ENCODE measurements at regions not wholly inside any gene's neighbourhood (a gene's known extent, or its start where the extent isn't known, plus 50 kb on each side); places are given as distances from the start of the nearest gene placed in this dataset.

DNA sequence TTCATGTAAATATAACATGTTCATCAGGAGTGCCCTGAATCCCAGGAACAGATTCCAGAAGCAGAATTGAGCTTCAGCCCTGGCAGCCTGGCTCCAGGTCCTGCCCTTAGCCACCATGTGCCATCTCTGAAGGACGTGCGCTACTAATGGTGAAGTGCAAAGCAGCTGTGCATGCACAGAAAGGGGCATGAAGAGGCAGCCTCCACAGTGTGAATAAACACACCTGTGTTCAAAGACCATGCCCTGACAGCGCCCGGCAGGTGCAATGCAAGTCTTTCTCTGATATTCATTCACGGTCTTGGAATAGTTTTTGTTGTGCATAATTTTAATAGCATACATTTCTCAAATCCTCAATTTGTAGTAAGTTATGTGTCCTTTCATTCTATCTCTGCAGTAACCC lies 250.4 kb upstream of the TCERG1L start:
- DNase-seq (ENCODE audit: low read depth) = no peak

- DNase-seq (ENCODE audit: low read depth) = no peak
These were observed 251.9 kb upstream of the TCERG1L start for GRCh38 chr10:131563411-131563810.

DNA sequence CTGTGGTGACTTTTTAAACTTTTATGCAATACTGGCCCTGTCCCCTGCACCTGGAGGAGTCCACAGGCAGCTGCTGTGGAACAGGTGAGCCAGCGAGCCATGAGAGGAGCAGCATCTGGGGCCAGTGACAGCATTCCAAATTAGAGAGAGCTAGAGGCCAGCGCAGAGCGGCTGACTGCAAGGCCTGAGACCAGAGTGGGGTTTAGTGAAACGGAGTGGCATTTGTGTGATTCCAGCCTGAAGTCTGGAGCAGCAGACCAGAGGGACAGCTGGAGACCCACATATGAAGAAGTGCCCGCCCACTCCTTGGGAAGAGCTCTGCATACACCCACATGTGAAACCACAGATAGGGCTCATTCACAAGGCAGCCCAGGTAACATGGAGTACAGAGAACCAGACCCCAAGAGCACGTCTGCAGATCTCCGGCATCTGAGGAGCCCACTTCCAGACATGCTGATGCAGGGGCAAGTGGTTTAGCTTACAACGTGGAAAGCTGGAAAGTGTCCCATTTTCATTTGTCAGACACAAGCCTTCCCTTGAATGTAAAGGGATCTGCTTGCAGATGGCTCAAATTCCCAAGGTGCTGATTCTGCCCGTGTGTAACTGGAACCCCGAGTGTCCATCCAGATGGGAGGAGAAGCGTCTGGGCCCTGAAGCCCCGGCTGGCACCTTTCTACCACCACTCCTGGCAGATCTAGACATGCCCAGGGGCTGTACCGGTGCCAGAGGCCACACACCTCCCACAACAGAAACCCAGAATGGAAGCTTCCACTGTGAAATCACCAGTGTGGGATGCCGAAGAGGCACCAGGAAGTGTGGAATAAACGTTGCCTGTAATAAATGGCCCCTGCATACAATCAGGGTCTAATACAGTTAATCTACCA lies 256.0 kb upstream of the TCERG1L start:
- no peak for DNase-seq (ENCODE audit: low read depth)

DNA sequence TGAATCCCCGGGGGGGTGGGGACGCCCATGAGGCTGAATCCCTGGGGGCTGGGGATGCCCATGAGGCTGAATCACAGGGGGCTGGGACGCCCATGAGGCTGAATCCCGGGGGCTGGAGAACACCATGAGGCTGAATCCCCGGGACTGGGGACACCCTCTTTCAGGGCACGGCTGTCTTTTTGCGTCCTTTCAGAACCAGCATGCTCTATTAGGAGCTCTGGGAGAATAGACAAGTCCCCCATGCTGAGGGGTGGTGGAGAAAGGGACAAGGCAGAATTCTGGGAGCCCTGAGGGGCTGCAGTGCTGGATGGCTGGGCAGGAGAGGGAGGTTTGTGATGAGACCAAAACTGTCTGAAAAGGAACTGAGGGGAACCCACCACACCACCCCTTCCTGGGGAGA lies 257.3 kb upstream of the TCERG1L start:
- no peak for DNase-seq (ENCODE audit: low read depth)

DNA sequence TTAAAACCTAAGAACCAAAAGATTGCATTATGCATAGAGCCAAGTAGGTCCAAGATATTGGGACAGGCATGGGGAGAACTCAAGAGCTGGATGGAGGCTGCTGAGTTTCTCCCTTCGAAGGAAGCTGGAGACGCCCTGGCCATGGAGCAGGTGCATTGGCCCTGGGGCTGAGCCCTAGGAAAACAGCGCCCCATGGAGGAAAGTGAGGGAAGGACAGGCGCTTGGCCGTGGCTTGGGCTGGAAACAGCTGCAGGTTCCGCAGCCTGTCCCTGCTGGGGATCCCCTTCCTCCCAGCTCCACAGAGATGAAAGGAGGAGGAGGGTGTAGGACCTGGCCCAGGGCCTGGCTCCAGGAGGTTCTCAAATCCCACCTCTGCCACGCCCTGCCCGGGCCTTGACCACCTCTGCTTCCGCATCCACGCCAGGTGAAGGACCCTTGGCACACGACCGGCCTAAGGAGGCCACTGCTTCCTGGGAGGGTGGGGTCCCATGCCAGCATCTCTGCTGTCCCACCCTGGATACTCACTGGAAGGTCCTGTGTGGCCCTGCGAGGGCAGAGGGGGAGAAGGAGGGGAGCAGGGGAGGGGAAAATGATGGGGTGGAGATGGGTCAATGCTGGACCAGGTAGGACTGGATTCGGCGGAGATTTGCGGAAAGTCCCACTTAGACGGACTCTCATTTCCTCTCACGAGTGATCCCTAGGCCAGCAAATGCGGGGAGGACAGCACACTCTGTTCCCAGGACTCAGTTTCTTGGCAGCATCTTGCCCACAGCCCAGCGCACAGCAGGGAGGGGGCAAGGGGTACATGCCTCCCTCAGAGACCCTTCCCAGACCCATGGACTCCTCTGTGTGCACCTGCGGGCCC lies 258.6 kb upstream of the TCERG1L start:
- no peak for DNase-seq (ENCODE audit: low read depth)

GRCh38 chr10:131570716-131571307 lies 259.3 kb upstream of the TCERG1L start:
- DNase-seq (ENCODE audit: low read depth) = no peak

- no peak for DNase-seq (ENCODE audit: low read depth)
These were observed 259.8 kb upstream of the TCERG1L start for GRCh38 chr10:131571346-131571745.

DNA sequence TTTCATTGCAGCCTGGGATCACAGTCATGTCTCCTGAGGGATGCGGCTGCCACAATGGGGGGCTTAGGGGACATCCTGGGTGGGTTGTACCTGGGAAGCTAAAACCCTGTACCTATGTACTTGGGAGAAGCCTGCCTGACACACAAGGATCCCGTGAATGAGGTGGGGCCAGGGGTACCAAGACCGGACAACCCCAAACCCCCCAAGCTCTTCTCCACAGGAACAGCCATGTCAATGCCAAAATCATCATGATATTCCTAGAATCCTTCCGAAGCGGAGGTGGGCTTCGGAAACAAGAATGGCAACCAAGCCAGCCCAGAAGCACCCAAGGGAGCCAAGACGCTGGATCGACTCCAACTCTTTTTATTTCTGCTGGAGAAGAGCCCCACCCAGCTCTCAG lies 260.3 kb upstream of the TCERG1L start:
- no peak for DNase-seq (ENCODE audit: low read depth)

DNA sequence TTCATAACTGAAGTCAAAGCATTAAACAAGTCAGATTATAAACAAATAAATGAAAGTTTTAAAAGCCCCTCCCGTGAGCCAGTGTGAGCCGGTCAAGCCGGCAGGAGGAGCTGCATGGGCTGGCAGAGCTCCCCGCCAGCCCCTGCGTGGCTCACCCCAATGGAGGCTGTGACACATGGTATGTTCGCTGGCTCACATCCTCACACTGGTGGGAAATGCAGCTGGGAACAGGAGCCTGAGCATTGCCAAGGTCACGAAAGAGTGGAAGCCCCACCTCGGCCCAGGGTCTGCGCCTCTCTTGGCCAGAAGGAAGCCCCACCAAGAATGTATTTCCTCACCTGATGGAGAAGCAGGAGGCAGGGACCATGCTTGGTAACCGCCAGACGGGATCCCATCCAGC lies 261.7 kb upstream of the TCERG1L start:
- DNase-seq (ENCODE audit: low read depth) = no peak

DNA sequence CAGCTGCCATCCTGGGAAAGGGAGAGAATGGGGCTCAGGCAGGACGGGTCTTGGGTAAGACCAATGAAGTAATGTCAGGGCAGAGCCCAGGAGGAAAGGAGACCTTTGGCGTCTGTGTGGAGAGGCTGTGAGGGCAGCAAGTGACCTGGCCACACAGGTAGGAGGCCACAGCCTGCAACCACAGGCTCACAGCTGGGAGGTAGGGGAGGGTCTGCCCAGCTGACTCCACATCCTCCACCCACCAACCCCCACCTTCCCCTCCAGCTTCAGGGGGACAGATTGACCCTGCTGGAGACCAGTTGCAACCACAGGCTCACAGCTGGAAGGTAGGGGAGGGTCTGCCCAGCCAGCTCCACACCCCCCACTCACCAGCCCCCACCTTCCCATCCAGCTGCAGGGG lies 262.2 kb upstream of the TCERG1L start:
- no peak for DNase-seq (ENCODE audit: low read depth)

DNA sequence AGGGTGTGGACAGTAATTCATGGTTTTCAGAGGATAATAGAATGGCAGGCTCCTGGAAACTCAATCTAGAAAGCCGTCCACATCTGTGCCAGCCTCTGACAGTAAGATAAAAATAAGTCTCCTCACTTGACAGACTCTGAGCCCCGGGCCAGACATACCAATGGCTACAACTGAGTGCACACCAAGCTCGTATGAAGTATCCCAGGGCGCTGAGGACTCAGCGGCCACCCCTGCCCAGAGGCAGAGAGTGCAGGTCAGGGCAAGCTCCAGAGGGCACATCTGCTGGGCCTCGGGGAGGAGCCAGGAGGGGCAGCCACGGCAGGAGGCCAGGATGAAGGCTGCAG lies 262.8 kb upstream of the TCERG1L start:
- no peak for DNase-seq (ENCODE audit: low read depth)

DNA sequence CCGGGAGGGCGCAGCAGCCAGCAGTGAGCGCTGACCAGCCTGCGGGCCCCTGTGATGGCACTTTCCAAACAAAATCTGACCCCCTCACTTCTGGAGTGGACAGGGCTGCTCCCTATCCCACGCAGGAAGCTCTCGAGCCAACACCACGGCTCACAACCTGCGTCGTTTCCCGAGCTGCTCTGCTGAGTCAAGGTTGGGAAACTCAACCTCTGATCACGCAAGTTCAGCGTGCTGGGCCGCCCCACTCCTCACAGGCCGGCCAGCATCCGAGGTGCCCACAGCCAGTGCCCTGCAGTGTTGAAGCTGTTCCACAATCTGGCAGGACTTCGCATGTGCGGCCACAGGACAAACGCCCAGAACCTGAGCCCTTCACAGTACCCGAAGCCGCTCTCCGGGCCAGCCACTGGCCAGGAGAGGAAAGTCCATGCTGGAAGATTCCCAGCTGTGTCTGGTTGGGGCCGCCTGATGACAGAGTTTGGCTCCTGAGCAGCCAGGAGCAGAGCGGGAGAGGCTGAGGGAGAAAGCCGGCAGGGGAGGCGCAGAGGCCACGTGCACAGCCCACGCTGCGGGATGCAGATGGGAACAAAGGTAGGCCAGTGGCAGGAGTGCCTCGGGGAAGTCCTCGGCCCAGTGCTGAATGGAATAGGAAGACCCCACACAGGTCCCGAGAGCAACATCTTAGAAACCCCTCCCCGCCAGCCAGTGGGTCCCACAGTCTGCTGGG lies 263.3 kb upstream of the TCERG1L start:
- DNase-seq (ENCODE audit: low read depth) = no peak

DNA sequence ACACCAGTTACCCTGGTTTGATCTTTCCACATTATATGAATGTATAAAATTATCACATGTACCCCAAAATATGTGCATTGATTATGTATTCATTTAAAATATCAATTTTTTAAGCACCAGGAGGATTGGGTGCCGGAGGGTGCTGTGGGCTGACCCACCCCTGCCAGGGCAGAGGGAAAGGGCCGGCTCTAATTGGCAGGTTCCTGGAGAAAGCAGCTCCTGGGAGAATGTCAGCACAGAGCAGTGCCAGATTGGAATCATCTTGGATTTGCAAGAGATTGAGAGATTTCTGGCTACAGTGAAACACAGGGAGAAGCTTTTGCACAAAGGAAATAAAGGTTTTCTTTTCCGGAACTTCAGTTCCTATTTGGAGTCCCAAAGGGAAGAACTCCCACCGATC lies 264.4 kb upstream of the TCERG1L start:
- DNase-seq (ENCODE audit: low read depth) = no peak

DNA sequence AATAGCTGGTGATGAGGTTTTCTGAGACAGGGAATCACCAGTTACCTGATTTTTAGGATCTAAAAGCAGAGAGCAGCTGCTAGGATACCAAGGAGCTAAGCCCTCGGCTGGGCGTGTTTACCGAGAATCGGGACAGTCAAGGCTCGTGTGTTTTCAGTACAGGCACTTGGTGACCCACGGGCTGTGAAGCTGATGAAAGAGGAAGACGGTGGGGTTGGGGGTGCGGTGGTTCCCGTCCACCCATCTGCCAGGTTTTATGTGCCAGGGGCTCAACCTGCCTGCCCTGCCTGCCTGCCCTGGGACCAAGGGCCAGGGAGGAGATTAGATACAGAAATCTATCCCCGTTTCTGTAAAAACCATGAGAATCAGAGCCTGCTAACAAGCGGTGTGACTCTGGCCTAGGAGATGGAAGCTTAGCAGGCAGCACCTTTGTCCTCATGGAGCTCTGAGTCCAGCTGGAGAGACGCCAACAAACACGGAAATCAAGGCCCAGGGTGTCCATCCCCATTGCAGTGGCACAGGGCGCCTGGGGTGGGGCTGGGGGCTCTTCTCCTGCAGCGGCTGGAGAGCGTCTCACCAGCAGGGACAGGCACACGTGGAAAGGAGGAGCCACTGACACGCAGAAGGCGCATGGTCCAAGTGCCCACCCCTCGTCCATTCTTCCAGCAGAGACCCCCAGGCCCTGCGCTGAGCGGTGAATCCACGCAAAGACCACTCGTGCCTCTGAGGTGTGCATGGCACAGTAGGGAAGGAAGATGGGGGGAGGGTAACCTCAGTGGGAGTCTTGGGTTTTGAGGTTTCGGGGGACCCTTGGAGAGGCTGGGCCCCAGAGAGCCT lies 265.0 kb upstream of the TCERG1L start:
- DNase-seq (ENCODE audit: low read depth) = no peak

- DNase-seq (ENCODE audit: low read depth) = no peak
These were observed 265.6 kb upstream of the TCERG1L start for GRCh38 chr10:131577178-131577555.

DNA sequence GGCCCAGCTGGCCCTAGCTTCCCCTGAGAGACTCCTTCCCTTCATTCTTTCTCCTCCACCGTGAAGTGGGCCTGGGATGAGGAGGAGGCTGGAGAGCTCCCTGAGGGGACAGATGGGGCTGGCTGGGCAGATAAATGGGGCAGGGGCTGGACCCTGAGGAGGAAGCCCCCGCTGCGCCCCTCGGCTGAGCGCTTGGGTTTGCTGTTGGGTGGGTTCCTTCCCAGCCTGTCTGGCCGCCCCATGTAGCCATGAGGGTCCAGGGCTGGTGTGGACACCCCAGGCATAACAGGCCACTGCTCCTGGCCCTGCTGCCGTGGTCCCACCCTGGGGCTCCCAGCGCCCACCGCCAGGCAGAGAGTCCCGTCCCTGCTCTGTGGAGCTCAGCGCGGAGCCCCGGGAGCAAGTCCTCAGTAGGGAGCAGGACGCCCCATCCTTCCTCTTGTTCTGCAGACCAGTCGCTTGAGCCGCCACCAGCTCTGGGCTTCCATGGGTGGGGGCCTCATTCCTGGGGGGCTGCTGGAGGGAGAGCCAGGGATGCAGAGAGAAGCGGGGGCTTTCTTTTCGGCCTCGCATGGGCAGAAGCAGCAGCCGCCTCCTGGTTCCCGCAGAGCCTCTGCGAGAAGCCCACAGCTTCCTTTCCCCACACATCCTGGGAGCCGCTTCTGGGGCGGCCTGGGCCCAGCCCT lies 266.4 kb upstream of the TCERG1L start:
- DNase-seq (ENCODE audit: low read depth) = no peak

GRCh38 chr10:131578472-131578970 lies 267.0 kb upstream of the TCERG1L start:
- no peak for DNase-seq (ENCODE audit: low read depth)

DNA sequence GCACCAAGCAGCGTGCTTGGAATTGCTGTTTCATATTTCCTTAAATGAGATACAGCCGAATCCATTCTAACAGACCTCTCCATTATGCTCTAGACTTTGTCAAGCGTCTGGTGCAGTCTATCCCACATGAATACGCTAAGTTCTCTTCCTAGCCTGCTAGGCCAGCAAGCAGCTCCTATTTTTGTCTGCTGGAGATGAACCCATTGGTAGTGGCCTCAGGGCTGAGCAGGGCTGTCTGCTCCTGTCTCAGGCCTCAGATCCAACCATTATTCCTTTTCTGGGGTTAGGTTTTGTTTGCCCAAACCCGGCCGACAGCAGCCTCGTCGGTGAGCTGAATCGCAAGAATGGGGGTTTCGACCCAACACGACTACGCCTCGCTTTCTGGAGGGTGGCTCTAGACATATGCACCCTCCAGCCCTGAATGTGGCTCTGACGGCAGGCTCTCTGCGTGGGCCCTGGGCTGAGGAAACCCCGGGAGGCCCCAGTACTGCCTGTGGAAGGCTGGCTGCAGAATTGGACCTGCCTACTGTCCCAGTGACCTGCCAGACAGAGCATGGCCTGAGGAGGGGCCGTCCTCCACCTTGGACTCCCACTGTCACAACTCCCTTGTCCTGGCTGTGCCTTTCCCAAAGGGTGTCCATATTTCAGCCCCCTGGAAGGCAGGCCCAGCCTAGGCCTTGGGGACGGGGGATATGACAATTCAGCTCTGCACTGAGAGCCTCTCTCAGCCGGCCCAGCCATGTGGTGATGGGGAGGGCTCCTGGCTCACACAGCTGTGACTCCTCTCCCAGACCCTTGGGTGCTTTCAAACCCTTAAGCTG lies 267.9 kb upstream of the TCERG1L start:
- DNase-seq (ENCODE audit: low read depth) = no peak

GRCh38 chr10:131580076-131580652 lies 268.6 kb upstream of the TCERG1L start:
- no peak for DNase-seq (ENCODE audit: low read depth)

Measured in HS-5 (cell line).